C4-2B (cell line): ENCODE measurements at regions not wholly inside any gene's neighbourhood (a gene's known extent, or its start where the extent isn't known, plus 50 kb on each side); places are given as distances from the start of the nearest gene placed in this dataset.

ENCODE experiments used
- CTCF ChIP-seq: fragments of 450-650 bp; conservative IDR thresholded peaks from 2 replicates; pipeline ENCODE4 v1.5.1; 2017; ENCODE audit warnings: mild to moderate bottlenecking
- ZFX ChIP-seq: fragments of 450-650 bp; IDR thresholded peaks from 2 replicates; pipeline ENCODE4 v1.6.1; 2017

DNA sequence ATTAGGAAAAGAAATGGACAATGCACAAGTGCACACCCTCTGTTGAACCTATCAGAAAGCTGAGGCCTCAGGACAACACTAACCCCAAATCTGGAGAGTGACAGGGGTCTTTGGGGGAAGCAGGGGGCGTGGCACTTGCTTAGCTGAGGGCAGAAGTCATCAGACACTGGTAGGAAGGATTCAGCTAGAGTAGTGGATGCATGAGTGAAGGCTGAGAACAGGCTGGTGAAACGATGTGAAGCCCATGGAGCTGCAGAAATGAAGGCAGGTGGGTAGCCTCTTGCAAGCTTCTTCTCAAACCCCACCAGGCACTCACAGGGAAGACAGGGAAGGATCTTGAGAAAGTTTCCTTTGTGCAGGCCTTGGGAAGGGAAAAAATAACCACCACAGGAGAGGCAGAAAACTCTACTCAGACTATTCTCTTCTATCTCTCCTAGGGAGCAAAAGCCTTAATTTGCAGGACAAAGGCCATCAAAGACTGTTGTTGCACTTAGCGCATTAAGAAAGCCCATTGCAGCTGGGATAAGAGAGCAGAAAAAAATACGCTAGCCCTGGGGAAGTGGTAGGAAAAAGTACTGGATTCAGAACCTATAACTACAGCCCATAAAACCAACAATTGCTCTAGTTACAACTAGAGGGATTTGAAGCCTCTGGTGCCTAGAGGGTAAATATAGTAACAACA is 193.3 kb upstream of the ZNF536 start:
- TF ChIP-seq CTCF (no peak), ZFX (no peak)
